PC-3 (cell line): ENCODE measurements at regions not wholly inside any gene's neighbourhood (a gene's known extent, or its start where the extent isn't known, plus 50 kb on each side); places are given as distances from the start of the nearest gene placed in this dataset.

Experiments used
- ATAC-seq: fragments of 200-7000 bp; cut with Tn5 transposase; 2 replicates; pipeline ENCODE4 v1.9.1; 2020; ENCODE audit warnings: mild to moderate bottlenecking, moderate library complexity
- BruUV-seq: library from RNA; stranded (reverse); fragments of 400-500 nt; replicated peaks from 2 replicates; lab custom pipeline; 2021; lab: Mats Ljungman, UMichigan
- CTCF ChIA-PET: fragments of 300-600 bp; sonication (Branson Sonifier 250); formaldehyde crosslinking; loops from one replicate; lab custom pipeline; 2022; ENCODE audit warnings: antibody characterized with exemption; lab: Charles Lee
- POLR2A ChIA-PET: fragments of 300-600 bp; sonication (Branson Sonifier 250); formaldehyde crosslinking; loops from one replicate; lab custom pipeline; 2022; ENCODE audit warnings: antibody characterized with exemption; ENCODE audit not compliant: unreplicated experiment; lab: Charles Lee
- DNase-seq: peaks from one replicate; pipeline ENCODE4 v3.0.0-alpha.2; 2015
- H2AFZ ChIP-seq: fragments of 300-600 bp; sonication (generic); 2 replicates; pipeline ENCODE4 v1.6.0; 2016; ENCODE audit warnings: antibody characterized with exemption, low read length
- H3F3A ChIP-seq: fragments of 300-600 bp; sonication (generic); one replicate; pipeline ENCODE4 v1.6.0; 2017; ENCODE audit warnings: antibody characterized with exemption, low read length, control low read depth, mild to moderate bottlenecking; ENCODE audit not compliant: unreplicated experiment
- H3K27ac ChIP-seq: fragments of 300-600 bp; sonication (generic); 2 replicates; pipeline ENCODE4 v1.5.1; 2016; ENCODE audit warnings: mild to moderate bottlenecking, low read length
- H3K27me3 ChIP-seq: fragments of 300-600 bp; sonication (generic); 2 replicates; pipeline ENCODE4 v1.6.1; 2016; ENCODE audit warnings: low read length, mixed read lengths
- H3K36me3 ChIP-seq: fragments of 300-600 bp; sonication (generic); 2 replicates; pipeline ENCODE4 v1.6.1; 2016; ENCODE audit warnings: low read depth, mixed run types, low read length, mixed read lengths
- H3K4me1 ChIP-seq: fragments of 300-600 bp; sonication (generic); 2 replicates; pipeline ENCODE4 v1.5.1; 2016; ENCODE audit warnings: low read length; ENCODE audit not compliant: insufficient read depth
- H3K4me2 ChIP-seq: fragments of 300-600 bp; sonication (generic); 2 replicates; pipeline ENCODE4 v1.6.0; 2016; ENCODE audit warnings: low read length
- H3K4me3 ChIP-seq: fragments of 300-600 bp; sonication (generic); 2 replicates; pipeline ENCODE4 v1.5.1; 2016; ENCODE audit warnings: mild to moderate bottlenecking, low read length, mixed read lengths
- H3K79me2 ChIP-seq: fragments of 300-600 bp; sonication (generic); 2 replicates; pipeline ENCODE4 v1.6.1; 2017; ENCODE audit warnings: low read length, mixed read lengths
- H3K9ac ChIP-seq: fragments of 300-600 bp; sonication (generic); 2 replicates; pipeline ENCODE4 v1.6.0; 2016; ENCODE audit warnings: mild to moderate bottlenecking, low read length
- H3K9me2 ChIP-seq: fragments of 300-600 bp; sonication (generic); replicated peaks from 2 replicates; pipeline ENCODE4 v1.6.1; 2016; ENCODE audit warnings: mixed run types, low read length, mixed read lengths
- H3K9me3 ChIP-seq: fragments of 300-600 bp; sonication (generic); 2 replicates; pipeline ENCODE4 v1.6.1; 2016; ENCODE audit warnings: low read length, mixed read lengths
- H4K20me1 ChIP-seq: fragments of 300-600 bp; sonication (generic); 2 replicates; pipeline ENCODE4 v1.6.1; 2016; ENCODE audit warnings: low read length, mixed read lengths
- CTCF ChIP-seq: fragments of 300-600 bp; sonication (generic); conservative IDR thresholded peaks from 2 replicates; pipeline ENCODE4 v1.5.1; 2017; ENCODE audit warnings: antibody characterized with exemption, low read depth, mild to moderate bottlenecking, low read length
- EZH2 ChIP-seq: fragments of 300-600 bp; sonication (generic); IDR thresholded peaks from one replicate; pipeline ENCODE4 v1.6.1; 2017; ENCODE audit warnings: antibody characterized with exemption, mild to moderate bottlenecking, low read length; ENCODE audit not compliant: unreplicated experiment
- EZH2phosphoT487 ChIP-seq: fragments of 300-600 bp; sonication (generic); IDR thresholded peaks from 2 replicates; pipeline ENCODE4 v1.6.1; 2018; ENCODE audit warnings: mild to moderate bottlenecking, antibody characterized with exemption, low read length, borderline replicate concordance
- intact Hi-C: fragments of 100-400 bp; cut with micrococcal nuclease; formaldehyde crosslinking; loops from 2 replicates; pipeline ENCODE4 v1.9.0; 2023

- Histone ChIP-seq H3K36me3 (no peaks in the 10 kb centered on the region), H3K9ac (no peak overlapping the region), H3K27me3 (no peaks in the 10 kb centered on the region), H3K9me3 (peaks cover 16% of the 10 kb centered on the region; the same call in 1 of the 2 replicates), H3K27ac (no peak overlapping the region), H3K9me2 (no peaks in the 10 kb centered on the region), H3K79me2 (no peaks in the 10 kb centered on the region), H3K4me3 (no peak overlapping the region), H3F3A (no peaks in the 10 kb centered on the region), H4K20me1 (no peaks in the 10 kb centered on the region), H3K4me2 (no peak overlapping the region), H2AFZ (no peak overlapping the region), H3K4me1 (no peaks in the 10 kb centered on the region)
- no TSS peak for BruUV-seq
- ChIA-PET CTCF (no interaction called here), POLR2A (no interaction called here)
- ATAC-seq (no peak), DNase-seq (no peak)
- intact Hi-C loops, result no loop called here
- TF ChIP-seq EZH2phosphoT487 (no peak), CTCF (no peak), EZH2 (no peak)
These were observed 203.2 kb downstream of the TUBA3C start for GRCh38 chr13:18978447-18978846.

- TF ChIP-seq CTCF (no peak), EZH2phosphoT487 (no peak)
These were observed 203.8 kb downstream of the TUBA3C start for GRCh38 chr13:18977857-18978256.

GRCh38 chr13:18971576-18972219, 209.9 kb downstream of the TUBA3C start:
- H3K4me3 ChIP-seq, result no peak overlapping the region
- intact Hi-C loops, result no loop called here
- no peaks in the 10 kb centered on the region for H3K4me1 ChIP-seq
- H3K9me3 ChIP-seq, result peaks cover 13% of the 10 kb centered on the region
- no peak overlapping the region for H3K27ac ChIP-seq
- H3K4me2 ChIP-seq, result no peak overlapping the region
- no peak overlapping the region for H3K9ac ChIP-seq
- CTCF ChIA-PET, result no interaction called here
- POLR2A ChIA-PET, result no interaction called here
- H3K36me3 ChIP-seq, result no peaks in the 10 kb centered on the region
- BruUV-seq, result no TSS peak
- H3F3A ChIP-seq, result no peaks in the 10 kb centered on the region
- H3K79me2 ChIP-seq, result no peaks in the 10 kb centered on the region
- TF ChIP-seq CTCF, result no peak
- no peak for TF ChIP-seq EZH2phosphoT487
- no peak for TF ChIP-seq EZH2
- ATAC-seq (no peak), DNase-seq (no peak)
- no peaks in the 10 kb centered on the region for H3K27me3 ChIP-seq
- H4K20me1 ChIP-seq, result no peaks in the 10 kb centered on the region
- H3K9me2 ChIP-seq, result no peaks in the 10 kb centered on the region
- no peak overlapping the region for H2AFZ ChIP-seq

More at GRCh38 chr13:18977857-18978256, 203.8 kb downstream of the TUBA3C start:
- H3K4me1 ChIP-seq, result no peaks in the 10 kb centered on the region
- no peaks in the 10 kb centered on the region for H3K79me2 ChIP-seq
- H3K27me3 ChIP-seq, result no peaks in the 10 kb centered on the region
- H3K4me3 ChIP-seq, result no peak overlapping the region
- no peaks in the 10 kb centered on the region for H4K20me1 ChIP-seq
- peaks cover 17% of the 10 kb centered on the region; the same call in 1 of the 2 replicates for H3K9me3 ChIP-seq
- ChIA-PET CTCF (no interaction called here), POLR2A (no interaction called here)
- no peak overlapping the region for H3K4me2 ChIP-seq
- H2AFZ ChIP-seq, result no peak overlapping the region
- H3K9me2 ChIP-seq, result no peaks in the 10 kb centered on the region
- intact Hi-C loops, result no loop called here
- DNase-seq (no peak), ATAC-seq (no peak)
- H3F3A ChIP-seq, result no peaks in the 10 kb centered on the region
- BruUV-seq, result no TSS peak
- no peak overlapping the region for H3K27ac ChIP-seq
- no peaks in the 10 kb centered on the region for H3K36me3 ChIP-seq
- H3K9ac ChIP-seq, result no peak overlapping the region
